A673 (cell line): ENCODE measurements at regions not wholly inside any gene's neighbourhood (a gene's known extent, or its start where the extent isn't known, plus 50 kb on each side); places are given as distances from the start of the nearest gene placed in this dataset.

Source experiments
- BruUV-seq: library from RNA; stranded (reverse); fragments of 400-500 nt; replicated peaks from 2 replicates; lab custom pipeline; 2021; lab: Mats Ljungman, UMichigan
- CTCF ChIA-PET: fragments of 300-600 bp; sonication (Branson Sonifier 250); formaldehyde crosslinking; loops from one replicate; lab custom pipeline; 2022; ENCODE audit warnings: antibody characterized with exemption; lab: Charles Lee
- POLR2A ChIA-PET: fragments of 300-600 bp; sonication (Branson Sonifier 250); formaldehyde crosslinking; loops from one replicate; lab custom pipeline; 2022; ENCODE audit warnings: antibody characterized with exemption; ENCODE audit not compliant: low non-redundant PET; lab: Charles Lee
- DNase-seq: peaks from one replicate; pipeline ENCODE4 v3.0.0-alpha.2; 2015; ENCODE audit warnings: low spot score
- H3K27ac ChIP-seq: fragments of 200-600 bp; sonication (generic); 2 replicates; pipeline ENCODE4 v1.5.1; 2016; ENCODE audit warnings: mixed run types, low read depth, mild to moderate bottlenecking, mixed read lengths, antibody characterized with exemption, low read length; ENCODE audit not compliant: poor library complexity, severe bottlenecking
- H3K27me3 ChIP-seq: fragments of 200-600 bp; sonication (generic); replicated peaks from 2 replicates; pipeline ENCODE4 v1.6.1; 2017; ENCODE audit warnings: mixed run types, low read depth, mild to moderate bottlenecking, mixed read lengths, antibody characterized with exemption, low read length; ENCODE audit not compliant: insufficient read depth, poor library complexity
- H3K36me3 ChIP-seq: fragments of 200-600 bp; sonication (generic); 2 replicates; pipeline ENCODE4 v1.6.1; 2016; ENCODE audit warnings: mixed run types, mild to moderate bottlenecking, mixed read lengths, antibody characterized with exemption, low read length; ENCODE audit not compliant: insufficient read depth, poor library complexity, severe bottlenecking
- H3K4me1 ChIP-seq: fragments of 200-600 bp; sonication (generic); 2 replicates; pipeline ENCODE4 v1.6.1; 2017; ENCODE audit warnings: mixed run types, mild to moderate bottlenecking, mixed read lengths, antibody characterized with exemption, low read length; ENCODE audit not compliant: insufficient read depth, poor library complexity, severe bottlenecking
- H3K4me3 ChIP-seq: fragments of 200-600 bp; sonication (generic); 2 replicates; pipeline ENCODE4 v1.5.1; 2016; ENCODE audit warnings: low read depth, mixed run types, mild to moderate bottlenecking, mixed read lengths, low read length; ENCODE audit not compliant: poor library complexity, severe bottlenecking
- H3K9me3 ChIP-seq: fragments of 200-600 bp; sonication (generic); 2 replicates; pipeline ENCODE4 v1.6.1; 2016; ENCODE audit warnings: mixed run types, low read depth, mild to moderate bottlenecking, mixed read lengths, antibody characterized with exemption, low read length; ENCODE audit not compliant: poor library complexity, severe bottlenecking
- EZH2 ChIP-seq: fragments of 200-600 bp; sonication (generic); IDR thresholded peaks from 2 replicates; pipeline ENCODE4 v1.6.1; 2017; ENCODE audit warnings: borderline replicate concordance, low read depth, mild to moderate bottlenecking, mixed read lengths, antibody characterized with exemption, low read length; ENCODE audit not compliant: poor library complexity, severe bottlenecking
- intact Hi-C: fragments of 100-400 bp; cut with micrococcal nuclease; formaldehyde crosslinking; loops from one replicate; pipeline ENCODE4 v1.10.0; 2022; ENCODE audit not compliant: unreplicated experiment
- TF ChIP-seq, protein P1 (sequence below): fragments of 300-800, 200-600 bp; sonication (generic); conservative IDR thresholded peaks from 2 replicates; pipeline ENCODE4 v1.5.1; 2017; ENCODE audit warnings: low read depth, mild to moderate bottlenecking, antibody characterized with exemption, low read length, moderate library complexity, mixed read lengths

DNA sequence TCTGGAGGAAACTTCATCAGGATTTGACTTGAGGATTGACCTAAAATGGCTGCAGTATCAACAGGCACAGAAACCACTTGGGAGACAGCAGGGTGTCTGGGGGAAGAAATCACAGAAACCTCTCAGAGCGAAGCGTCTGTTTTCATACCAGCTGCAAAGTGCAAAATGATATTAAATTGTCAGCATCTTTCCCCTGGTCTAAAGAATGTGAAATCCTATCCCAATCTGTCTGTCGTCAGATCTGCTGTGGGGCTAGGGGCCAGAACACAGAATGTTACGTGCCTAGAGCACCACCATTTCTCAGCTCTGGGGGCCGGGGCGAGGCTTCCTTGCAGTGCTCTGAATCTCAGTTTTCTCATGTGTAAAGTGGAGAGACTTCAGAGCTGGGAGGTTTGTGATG, 54.1 kb upstream of the MYCN start:
- intact Hi-C loops: no loop called here
- no peak for DNase-seq
- ChIA-PET CTCF (no interaction called here), POLR2A (interaction anchor here (0.6 kb wide), 1 partner anchor 31 kb away, joined by 3 read pairs; no protein-coding TSS in a partner anchor)
- no peak overlapping the region for H3K27ac ChIP-seq
- TF ChIP-seq EZH2: no peak
- TF ChIP-seq, protein P1, sequence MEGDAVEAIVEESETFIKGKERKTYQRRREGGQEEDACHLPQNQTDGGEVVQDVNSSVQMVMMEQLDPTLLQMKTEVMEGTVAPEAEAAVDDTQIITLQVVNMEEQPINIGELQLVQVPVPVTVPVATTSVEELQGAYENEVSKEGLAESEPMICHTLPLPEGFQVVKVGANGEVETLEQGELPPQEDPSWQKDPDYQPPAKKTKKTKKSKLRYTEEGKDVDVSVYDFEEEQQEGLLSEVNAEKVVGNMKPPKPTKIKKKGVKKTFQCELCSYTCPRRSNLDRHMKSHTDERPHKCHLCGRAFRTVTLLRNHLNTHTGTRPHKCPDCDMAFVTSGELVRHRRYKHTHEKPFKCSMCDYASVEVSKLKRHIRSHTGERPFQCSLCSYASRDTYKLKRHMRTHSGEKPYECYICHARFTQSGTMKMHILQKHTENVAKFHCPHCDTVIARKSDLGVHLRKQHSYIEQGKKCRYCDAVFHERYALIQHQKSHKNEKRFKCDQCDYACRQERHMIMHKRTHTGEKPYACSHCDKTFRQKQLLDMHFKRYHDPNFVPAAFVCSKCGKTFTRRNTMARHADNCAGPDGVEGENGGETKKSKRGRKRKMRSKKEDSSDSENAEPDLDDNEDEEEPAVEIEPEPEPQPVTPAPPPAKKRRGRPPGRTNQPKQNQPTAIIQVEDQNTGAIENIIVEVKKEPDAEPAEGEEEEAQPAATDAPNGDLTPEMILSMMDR: no peak
- no peaks in the 10 kb centered on the region for H3K36me3 ChIP-seq
- no peaks in the 10 kb centered on the region for H3K9me3 ChIP-seq
- no peaks in the 10 kb centered on the region for H3K27me3 ChIP-seq
- BruUV-seq: no TSS peak
- H3K4me1 ChIP-seq: peaks cover 3% of the 10 kb centered on the region
- H3K4me3 ChIP-seq: no peak overlapping the region

GRCh38 chr2:15889442-15890123, 50.8 kb upstream of the MYCN start:
- no TSS peak for BruUV-seq
- Histone ChIP-seq H3K9me3 (no peaks in the 10 kb centered on the region), H3K36me3 (no peaks in the 10 kb centered on the region), H3K4me1 (peaks cover 16% of the 10 kb centered on the region), H3K27me3 (no peaks in the 10 kb centered on the region), H3K27ac (no peak overlapping the region), H3K4me3 (no peak overlapping the region)
- CTCF ChIA-PET: interaction anchor here (0.6 kb wide), 1 partner anchor 599 kb away, joined by 3 read pairs; no protein-coding TSS in a partner anchor
- POLR2A ChIA-PET: no interaction called here
- intact Hi-C loops: no loop called here
- no peak for TF ChIP-seq EZH2
- TF ChIP-seq, protein P1: no peak
- DNase-seq: peak; percentile 35

- TF ChIP-seq, protein P1: no peak
- TF ChIP-seq EZH2: no peak
- Histone ChIP-seq H3K27me3 (no peaks in the 10 kb centered on the region), H3K36me3 (no peaks in the 10 kb centered on the region), H3K9me3 (no peaks in the 10 kb centered on the region), H3K4me3 (no peak overlapping the region), H3K27ac (no peak overlapping the region), H3K4me1 (peaks cover 16% of the 10 kb centered on the region)
- no peak for DNase-seq
- intact Hi-C loops: no loop called here
- ChIA-PET POLR2A (no interaction called here), CTCF (no interaction called here)
- no TSS peak for BruUV-seq
Measured at GRCh38 chr2:15890124-15890754, 50.1 kb upstream of the MYCN start.
